ENCODE measurements at regions not wholly inside any gene's neighbourhood (a gene's known extent, or its start where the extent isn't known, plus 50 kb on each side); places are given as distances from the start of the nearest gene placed in this dataset.

- Histone ChIP-seq H3K4me1 (no peaks in the 10 kb centered on the region), H3K9me3 (replicated peaks) (no peaks in the 10 kb centered on the region; the same call in 1 of the 2 replicates), H3K36me3 (no peaks in the 10 kb centered on the region; the same call in 1 of the 2 replicates), H3K27ac (no peak overlapping the region), H3K4me3 (no peak overlapping the region), H3K27me3 (no peaks in the 10 kb centered on the region)
- no peak for DNase-seq
These were observed 161.6 kb upstream of the NWD2 start for GRCh38 chr4:37082912-37083311.

DNA sequence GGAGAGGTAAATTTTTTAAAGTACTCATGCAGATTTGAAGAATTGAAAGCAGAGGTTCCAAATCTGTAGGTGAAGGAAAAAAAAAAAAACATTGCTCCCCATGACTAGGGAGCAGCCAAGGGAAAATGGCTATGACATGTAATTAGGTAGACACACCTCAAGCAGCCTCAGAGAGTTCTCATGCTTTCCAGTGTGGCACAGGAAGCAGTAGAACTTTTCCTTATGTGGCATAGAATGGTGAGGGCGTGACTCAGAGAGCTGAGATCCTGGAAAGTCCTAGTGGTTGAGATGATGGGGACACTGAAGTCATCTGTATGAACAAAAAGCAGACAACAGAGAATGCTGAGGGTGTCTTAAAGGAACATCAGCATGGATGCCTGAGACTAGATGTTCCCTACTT, 148.6 kb upstream of the NWD2 start:
- 0 out of 2 replicates have a peak, but pooled peaks cover 9% of the 10 kb centered on the region for H3K27me3 ChIP-seq
- no peaks in the 10 kb centered on the region for H3K9me3 ChIP-seq (replicated peaks)
- H3K4me3 ChIP-seq = no peak overlapping the region
- H3K27ac ChIP-seq = no peak overlapping the region
- no peaks in the 10 kb centered on the region for H3K36me3 ChIP-seq
- no peak for DNase-seq
- no peaks in the 10 kb centered on the region for H3K4me1 ChIP-seq

GRCh38 chr4:37101182-37101581, 143.4 kb upstream of the NWD2 start:
- Histone ChIP-seq H3K27ac (no peak overlapping the region), H3K36me3 (no peaks in the 10 kb centered on the region), H3K27me3 (0 out of 2 replicates have a peak, but pooled peaks cover 9% of the 10 kb centered on the region), H3K9me3 (replicated peaks) (no peaks in the 10 kb centered on the region), H3K4me1 (no peaks in the 10 kb centered on the region), H3K4me3 (no peak overlapping the region)
- no peak for DNase-seq

- Histone ChIP-seq H3K9me3 (replicated peaks) (no peaks in the 10 kb centered on the region), H3K4me1 (no peaks in the 10 kb centered on the region), H3K27ac (no peak overlapping the region), H3K27me3 (0 out of 2 replicates have a peak, but pooled peaks cover 6% of the 10 kb centered on the region), H3K36me3 (no peaks in the 10 kb centered on the region), H3K4me3 (no peak overlapping the region)
- no peak for DNase-seq
These were observed 142.9 kb upstream of the NWD2 start for GRCh38 chr4:37101686-37102085.

- H3K4me1 ChIP-seq = no peaks in the 10 kb centered on the region
- H3K4me3 ChIP-seq = no peak overlapping the region
- no peak overlapping the region for H3K27ac ChIP-seq
- H3K36me3 ChIP-seq = no peaks in the 10 kb centered on the region
- no peak for DNase-seq
- no peaks in the 10 kb centered on the region for H3K9me3 ChIP-seq (replicated peaks)
- no peaks in the 10 kb centered on the region for H3K27me3 ChIP-seq
These were observed 134.8 kb upstream of the NWD2 start for GRCh38 chr4:37109756-37110155.

DNA sequence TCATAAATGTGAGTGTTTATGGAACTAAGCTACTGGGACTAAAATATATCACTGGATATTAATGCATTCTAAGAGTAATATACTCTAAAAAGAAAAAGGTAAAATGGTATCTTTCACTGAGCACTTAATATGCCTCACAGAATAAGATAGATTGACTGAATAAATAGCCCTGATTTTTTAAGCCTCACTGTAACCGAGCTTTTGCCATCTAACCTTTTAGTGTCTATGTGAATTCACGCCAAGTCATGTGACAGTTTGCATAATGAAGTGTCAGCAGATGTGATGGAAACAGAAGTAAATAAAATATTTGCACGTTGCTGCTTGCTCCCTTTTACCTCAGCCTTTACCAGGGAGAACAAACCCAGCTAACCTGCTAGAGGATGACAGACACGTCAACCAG, 119.7 kb upstream of the NWD2 start:
- H3K36me3 ChIP-seq = no peaks in the 10 kb centered on the region
- no peak for DNase-seq
- no peaks in the 10 kb centered on the region for H3K9me3 ChIP-seq (replicated peaks)
- H3K27ac ChIP-seq = no peak overlapping the region
- no peak overlapping the region for H3K4me3 ChIP-seq
- no peaks in the 10 kb centered on the region for H3K4me1 ChIP-seq
- no peaks in the 10 kb centered on the region for H3K27me3 ChIP-seq

GRCh38 chr4:37126051-37126450, 118.5 kb upstream of the NWD2 start:
- Histone ChIP-seq H3K36me3 (no peaks in the 10 kb centered on the region), H3K27me3 (no peaks in the 10 kb centered on the region), H3K27ac (no peak overlapping the region), H3K4me3 (no peak overlapping the region), H3K9me3 (replicated peaks) (no peaks in the 10 kb centered on the region), H3K4me1 (no peaks in the 10 kb centered on the region)
- no peak for DNase-seq

GRCh38 chr4:37130465-37130864, 114.1 kb upstream of the NWD2 start:
- H3K4me3 ChIP-seq = no peak overlapping the region
- no peaks in the 10 kb centered on the region for H3K4me1 ChIP-seq
- no peak for DNase-seq
- no peaks in the 10 kb centered on the region for H3K27me3 ChIP-seq
- H3K9me3 ChIP-seq (replicated peaks) = no peaks in the 10 kb centered on the region
- H3K36me3 ChIP-seq = no peaks in the 10 kb centered on the region
- H3K27ac ChIP-seq = no peak overlapping the region

- H3K36me3 ChIP-seq = no peaks in the 10 kb centered on the region
- H3K4me3 ChIP-seq = no peak overlapping the region
- no peak overlapping the region for H3K27ac ChIP-seq
- H3K9me3 ChIP-seq (replicated peaks) = no peaks in the 10 kb centered on the region
- H3K4me1 ChIP-seq = no peaks in the 10 kb centered on the region
- H3K27me3 ChIP-seq = no peaks in the 10 kb centered on the region
- DNase-seq = no peak
These were observed 112.1 kb upstream of the NWD2 start for GRCh38 chr4:37132351-37132974.

DNA sequence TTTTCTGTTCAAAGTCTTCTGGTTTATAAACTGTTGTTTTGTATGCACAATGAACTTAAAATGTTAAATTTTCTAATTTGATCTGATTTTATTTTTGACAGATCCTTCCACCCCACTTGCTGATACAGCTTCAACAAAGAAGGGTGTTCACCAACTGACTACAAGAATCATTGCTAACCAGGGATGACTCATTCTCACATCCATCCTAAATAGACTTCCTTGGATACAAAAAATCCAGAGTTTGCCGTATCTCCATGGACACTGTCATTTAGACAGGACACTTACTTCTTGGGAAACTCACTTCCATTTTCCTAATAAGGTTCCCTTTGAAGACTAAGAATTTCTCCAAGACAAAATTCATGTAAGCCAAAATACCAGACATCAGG, 111.6 kb upstream of the NWD2 start:
- no peaks in the 10 kb centered on the region for H3K9me3 ChIP-seq (replicated peaks)
- no peak for DNase-seq

DNA sequence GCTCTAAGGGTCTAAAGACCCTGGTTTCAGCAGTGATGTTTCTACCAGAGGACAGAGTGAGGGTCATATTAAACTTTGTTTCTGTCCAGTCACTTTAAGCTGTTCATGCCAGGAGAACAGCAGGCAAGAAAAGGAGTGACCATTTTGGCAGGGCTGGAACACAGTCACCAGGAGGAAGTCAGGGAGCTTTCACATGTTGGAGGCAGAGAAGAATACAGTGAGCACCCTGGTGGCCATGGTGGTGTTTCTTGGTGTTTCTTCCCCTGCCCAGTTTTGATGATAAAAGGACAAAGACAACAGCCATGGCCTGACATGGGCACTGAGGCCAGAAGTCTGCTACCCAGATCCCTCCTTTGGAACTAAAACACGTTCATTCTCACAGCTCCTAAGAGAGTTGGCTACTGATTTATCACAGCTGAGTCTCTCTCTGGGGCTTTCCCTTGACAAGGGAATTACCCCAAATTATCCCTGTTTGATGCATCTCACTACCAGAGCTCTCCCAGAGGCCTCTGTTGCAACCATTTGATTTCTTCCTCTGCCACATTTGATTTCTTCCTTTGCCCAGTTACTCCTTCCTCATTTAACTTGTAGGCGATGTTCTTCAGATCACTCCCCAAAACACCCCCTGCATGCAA, 106.4 kb upstream of the NWD2 start:
- no peak overlapping the region for H3K4me3 ChIP-seq
- H3K36me3 ChIP-seq = 0 out of 2 replicates have a peak, but pooled peaks cover 2% of the 10 kb centered on the region
- no peaks in the 10 kb centered on the region for H3K9me3 ChIP-seq (replicated peaks)
- no peaks in the 10 kb centered on the region for H3K27me3 ChIP-seq
- no peak overlapping the region for H3K27ac ChIP-seq
- DNase-seq = no peak
- H3K4me1 ChIP-seq = no peaks in the 10 kb centered on the region

More for the DNA sequence above, 111.6 kb upstream of the NWD2 start:
- Histone ChIP-seq H3K4me1 (no peaks in the 10 kb centered on the region), H3K36me3 (no peaks in the 10 kb centered on the region), H3K27me3 (no peaks in the 10 kb centered on the region), H3K27ac (no peak overlapping the region), H3K4me3 (no peak overlapping the region)

- no peak for DNase-seq
- Histone ChIP-seq H3K9me3 (replicated peaks) (no peaks in the 10 kb centered on the region), H3K27ac (no peak overlapping the region), H3K27me3 (no peaks in the 10 kb centered on the region), H3K4me3 (no peak overlapping the region), H3K36me3 (0 out of 2 replicates have a peak, but pooled peaks cover 2% of the 10 kb centered on the region), H3K4me1 (no peaks in the 10 kb centered on the region)
These were observed 105.8 kb upstream of the NWD2 start for GRCh38 chr4:37138789-37139188.

GRCh38 chr4:37139987-37140386, 104.6 kb upstream of the NWD2 start:
- no peak overlapping the region for H3K4me3 ChIP-seq
- no peak for DNase-seq
- H3K4me1 ChIP-seq = no peaks in the 10 kb centered on the region

GRCh38 chr4:37146260-37146659, 98.3 kb upstream of the NWD2 start:
- Histone ChIP-seq H3K4me3 (no peak overlapping the region), H3K9me3 (replicated peaks) (no peaks in the 10 kb centered on the region), H3K27ac (no peak overlapping the region), H3K36me3 (0 out of 2 replicates have a peak, but pooled peaks cover 2% of the 10 kb centered on the region), H3K27me3 (no peaks in the 10 kb centered on the region), H3K4me1 (no peaks in the 10 kb centered on the region)
- DNase-seq = no peak

More at GRCh38 chr4:37139987-37140386, 104.6 kb upstream of the NWD2 start:
- no peaks in the 10 kb centered on the region for H3K27me3 ChIP-seq
- no peak overlapping the region for H3K27ac ChIP-seq
- H3K9me3 ChIP-seq (replicated peaks) = no peaks in the 10 kb centered on the region
- 0 out of 2 replicates have a peak, but pooled peaks cover 2% of the 10 kb centered on the region for H3K36me3 ChIP-seq

DNA sequence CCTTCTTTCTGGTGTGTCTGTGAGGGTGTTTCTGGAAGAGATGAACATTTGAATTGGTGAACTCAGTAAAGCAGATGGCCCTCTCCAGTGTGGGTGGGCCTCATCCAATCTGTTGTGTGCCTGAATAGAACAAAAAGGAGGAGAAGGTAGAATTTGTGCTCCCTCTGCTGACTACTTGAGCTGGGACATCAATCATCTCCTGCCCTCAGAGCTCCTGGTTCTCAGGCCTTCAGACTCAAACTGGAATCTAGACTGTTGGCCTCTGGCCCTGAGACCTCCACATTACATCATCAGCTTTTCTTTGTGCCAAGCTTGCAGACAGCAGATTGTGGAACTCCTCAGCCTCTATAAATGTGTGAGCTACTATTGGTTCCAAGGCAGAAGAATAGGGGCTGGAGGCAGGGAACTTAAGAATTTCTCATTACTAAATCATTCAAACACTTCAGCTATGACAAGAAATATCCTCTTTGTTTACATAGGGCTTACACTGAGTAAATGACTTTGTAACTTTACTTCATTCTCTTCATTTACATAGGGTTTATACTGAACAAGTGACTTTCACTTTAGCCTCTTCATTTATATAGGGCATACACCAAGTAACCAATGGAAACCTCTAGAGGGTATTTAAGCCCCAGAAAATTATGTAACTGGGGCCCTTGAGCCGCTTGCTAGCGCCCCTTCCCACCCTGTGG, 86.9 kb upstream of the NWD2 start:
- Histone ChIP-seq H3K27me3 (no peaks in the 10 kb centered on the region), H3K4me1 (no peaks in the 10 kb centered on the region), H3K36me3 (no peaks in the 10 kb centered on the region), H3K27ac (no peak overlapping the region), H3K4me3 (no peak overlapping the region), H3K9me3 (replicated peaks) (no peaks in the 10 kb centered on the region)
- no peak for DNase-seq
